Activated gamma-delta T cell treated with Interleukin-2 at 50 U/mL for 16 hours (primary cell): ENCODE measurements at regions not wholly inside any gene's neighbourhood (a gene's known extent, or its start where the extent isn't known, plus 50 kb on each side); places are given as distances from the start of the nearest gene placed in this dataset.

ENCODE experiments used
- DNase-seq: peaks from one replicate; pipeline ENCODE4 v3.0.0-alpha.2; 2020

DNA sequence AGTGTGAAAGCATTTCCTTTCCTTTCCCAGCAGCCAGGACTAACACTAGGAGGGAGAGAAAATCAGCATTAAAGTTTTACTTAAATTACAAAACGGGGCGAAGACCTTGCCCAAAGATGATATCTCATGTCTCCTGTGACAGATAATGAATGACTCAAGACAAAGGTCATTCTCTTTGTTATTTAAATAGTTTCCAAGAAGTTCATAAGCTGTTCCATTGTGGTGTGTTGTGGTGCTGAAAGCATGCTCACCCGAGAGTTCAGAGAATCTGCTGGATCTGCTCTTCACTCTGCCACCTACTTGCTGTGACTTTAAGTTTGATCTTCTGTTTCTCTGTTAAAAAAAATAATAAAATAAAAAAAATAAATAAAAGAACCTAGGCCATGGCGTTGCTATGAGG is 265.9 kb upstream of the NR4A3 start:
- no peak for DNase-seq

DNA sequence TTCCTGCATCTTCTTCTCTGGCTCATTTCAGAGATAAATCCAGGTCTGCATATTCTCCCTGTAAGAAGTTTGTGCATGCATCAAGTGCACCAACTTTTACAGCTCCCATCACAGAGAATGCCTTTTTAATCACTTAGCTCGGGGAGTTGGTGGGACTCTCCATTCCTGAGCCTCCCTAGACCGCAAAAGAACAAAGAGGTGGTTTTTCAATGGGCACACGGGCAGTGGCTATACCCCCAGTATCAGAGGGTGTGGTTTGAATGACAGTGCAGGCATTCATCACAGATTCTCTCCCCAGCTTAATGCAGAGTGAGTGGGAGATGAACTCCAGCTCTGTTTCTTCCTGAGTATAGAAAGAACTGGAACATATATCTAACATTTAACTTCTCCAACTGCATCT is 264.7 kb upstream of the NR4A3 start:
- no peak for DNase-seq

DNA sequence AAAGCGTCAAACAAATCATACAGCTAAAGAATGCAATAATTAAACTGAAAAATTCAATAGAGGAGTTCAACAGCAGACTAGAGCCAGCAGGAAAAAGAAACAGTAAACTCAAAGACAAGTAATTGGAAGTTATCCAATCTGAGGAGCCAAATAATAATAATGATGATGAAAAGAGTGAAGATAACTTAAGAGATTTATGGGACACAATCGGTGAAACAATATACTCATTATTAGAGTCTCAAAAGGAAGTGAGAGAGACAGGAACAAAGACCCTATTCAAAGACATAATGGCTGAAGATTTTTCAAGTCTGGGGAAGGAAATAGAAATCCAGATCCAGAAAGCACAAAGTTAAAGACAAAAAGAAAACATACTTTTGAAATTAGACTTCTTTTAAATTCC is 263.9 kb upstream of the NR4A3 start:
- DNase-seq, result no peak

DNA sequence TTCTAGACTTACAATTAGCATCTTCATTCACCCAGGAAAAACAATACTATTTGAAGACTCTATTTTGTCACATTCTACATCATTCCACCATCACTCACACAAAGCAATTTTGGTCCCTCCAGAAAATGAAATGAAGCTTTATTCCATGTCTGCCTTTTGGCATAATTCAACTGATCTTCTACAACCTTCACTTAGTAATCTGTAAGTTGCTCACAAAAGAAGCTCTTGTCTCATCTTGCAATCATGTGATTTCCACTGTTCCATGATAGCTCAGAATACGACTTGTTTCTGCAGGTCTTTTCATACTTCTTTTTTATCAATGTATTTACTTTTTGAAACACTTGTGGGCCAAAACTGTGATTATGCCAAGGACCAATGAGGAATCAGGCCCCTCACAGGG is 261.9 kb upstream of the NR4A3 start:
- DNase-seq, result no peak

DNA sequence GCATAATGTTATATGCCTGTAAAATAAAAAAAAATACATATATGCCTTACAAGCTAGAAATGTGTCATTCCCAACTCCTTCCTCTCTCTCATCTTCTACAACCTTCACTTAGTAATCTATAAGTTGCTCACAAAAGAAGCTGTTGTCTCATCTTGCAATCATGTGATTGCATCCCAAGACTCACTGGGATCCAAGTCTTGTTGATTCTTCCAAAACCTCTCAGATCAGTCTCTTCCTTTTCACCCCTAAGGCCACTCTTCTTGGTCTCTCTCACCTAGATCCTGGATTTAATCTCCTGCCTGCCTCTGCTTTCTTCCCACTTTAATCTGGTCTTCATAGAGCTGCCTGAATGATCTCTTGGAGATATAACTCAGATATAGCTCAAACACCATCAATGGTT is 261.1 kb upstream of the NR4A3 start:
- no peak for DNase-seq

DNA sequence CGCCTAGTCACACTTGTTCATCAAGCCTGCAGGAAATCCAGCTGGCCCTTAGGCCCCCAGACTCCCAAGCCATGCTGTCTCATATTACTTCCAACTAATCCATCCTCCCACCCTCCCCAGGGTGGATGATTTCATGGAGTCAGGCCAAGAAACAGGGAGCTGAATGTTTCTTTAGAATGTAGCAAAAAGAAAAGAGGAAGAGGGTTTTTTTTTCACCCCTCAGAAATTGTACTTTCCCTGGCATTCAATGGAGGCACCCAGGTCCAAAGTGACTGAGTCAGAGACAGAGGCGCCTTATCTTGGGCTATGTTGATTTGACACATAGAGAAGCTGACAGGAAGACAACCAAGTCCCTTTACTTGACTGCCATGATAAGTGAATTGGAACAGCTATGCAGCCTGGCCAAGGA is 260.2 kb upstream of the NR4A3 start:
- no peak for DNase-seq

DNA sequence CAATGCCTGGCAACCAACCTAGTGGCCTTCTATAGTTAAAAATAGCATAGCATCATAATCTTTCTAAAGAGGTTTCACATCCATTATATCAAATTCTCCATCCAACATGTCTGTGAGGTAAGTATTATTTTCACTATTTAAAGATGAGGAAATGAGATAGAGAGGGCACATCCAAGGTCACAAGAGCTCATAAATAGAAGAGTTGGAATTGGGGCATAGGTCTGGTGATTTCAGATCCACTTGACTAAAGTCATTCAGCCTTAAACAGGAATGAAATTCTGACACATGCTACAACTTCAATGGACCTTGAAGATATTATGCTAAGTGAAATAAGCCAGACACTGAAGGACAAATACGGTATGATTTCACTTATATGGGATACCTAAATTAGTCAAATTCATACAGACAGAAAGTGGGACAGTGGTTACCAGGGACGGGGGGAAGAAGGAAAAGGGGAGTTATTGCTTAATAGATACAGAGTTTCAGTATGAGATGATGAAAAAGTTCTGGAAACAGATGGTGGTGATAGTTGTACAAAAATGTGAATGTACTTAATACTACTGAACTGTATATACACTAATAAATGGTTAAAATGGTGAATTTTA is 259.6 kb upstream of the NR4A3 start:
- DNase-seq, result no peak

DNA sequence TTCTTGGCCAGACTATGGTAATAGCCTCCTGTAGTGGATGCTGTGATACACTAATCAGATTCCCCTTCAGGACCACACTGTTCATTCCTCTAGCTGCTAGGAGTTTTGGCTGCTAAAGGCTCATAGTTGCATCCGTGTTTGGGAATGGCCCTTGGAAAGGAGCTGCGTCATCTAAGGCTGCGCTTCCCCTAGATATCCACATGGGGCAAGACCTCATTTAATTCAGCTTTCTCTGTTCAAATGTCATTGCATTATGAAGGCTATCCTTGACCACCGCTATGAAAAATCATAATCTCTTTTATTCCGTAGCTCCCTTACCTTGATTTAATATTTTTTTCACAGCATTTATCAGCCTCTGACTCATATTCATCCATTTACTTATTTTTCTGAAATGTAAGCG is 258.3 kb upstream of the NR4A3 start:
- DNase-seq, result no peak

DNA sequence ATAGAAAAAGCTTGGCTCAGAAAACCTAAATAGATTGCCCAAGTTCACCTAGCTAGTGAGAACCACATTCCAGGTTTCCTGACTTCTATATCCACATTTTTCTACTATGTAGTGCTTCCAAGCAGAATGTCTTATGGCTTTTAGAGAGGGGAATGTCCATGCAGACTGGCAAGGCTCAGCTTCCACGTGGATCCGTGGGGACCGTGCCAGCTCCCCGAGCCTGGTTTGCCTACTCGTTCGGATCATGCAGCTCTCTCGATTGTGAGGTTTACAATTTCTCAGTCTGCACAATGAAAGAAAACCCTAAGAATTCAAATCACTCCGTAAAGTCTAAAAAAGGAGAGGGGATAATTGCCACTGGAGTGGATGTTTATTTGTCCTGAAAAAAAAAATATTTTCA is 256.5 kb upstream of the NR4A3 start:
- DNase-seq, result no peak

DNA sequence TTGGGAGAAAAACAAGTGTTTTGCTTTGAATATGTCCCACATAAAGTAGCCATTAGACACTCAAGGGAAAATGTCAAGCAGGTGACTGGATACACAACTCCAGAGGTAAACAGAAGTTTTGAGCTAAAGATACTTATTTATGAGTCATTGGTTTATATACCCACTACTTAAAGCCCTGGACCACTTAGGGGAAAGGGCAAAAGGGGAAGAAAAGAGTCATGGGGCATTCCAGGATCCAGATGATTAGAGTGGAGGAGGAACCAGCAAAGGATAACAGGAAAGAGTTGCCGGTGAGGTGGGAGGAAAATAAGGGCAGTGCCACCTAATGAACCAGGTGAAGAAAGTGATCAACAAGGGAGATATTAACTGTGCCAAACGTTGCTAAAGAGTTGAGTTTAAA is 254.2 kb upstream of the NR4A3 start:
- DNase-seq, result no peak

DNA sequence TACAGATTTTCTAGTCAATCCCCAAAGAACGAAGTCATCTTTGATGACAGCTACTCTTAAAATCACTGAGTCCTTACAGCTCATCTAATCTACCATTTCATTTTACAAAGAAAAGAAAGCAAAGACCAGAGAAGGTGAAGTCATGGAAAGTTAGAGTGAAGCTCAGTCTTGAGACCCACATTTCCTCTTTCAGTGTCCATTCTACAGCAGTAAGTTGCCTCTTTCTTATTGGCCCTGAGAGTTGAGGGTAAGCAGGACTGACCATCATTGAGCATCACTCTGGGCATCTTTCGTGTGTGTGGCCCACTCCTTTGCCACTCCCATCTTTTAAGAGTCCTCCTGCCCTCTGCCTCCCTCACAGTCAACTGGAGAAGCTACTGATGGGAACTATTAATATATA is 251.8 kb upstream of the NR4A3 start:
- no peak for DNase-seq

DNA sequence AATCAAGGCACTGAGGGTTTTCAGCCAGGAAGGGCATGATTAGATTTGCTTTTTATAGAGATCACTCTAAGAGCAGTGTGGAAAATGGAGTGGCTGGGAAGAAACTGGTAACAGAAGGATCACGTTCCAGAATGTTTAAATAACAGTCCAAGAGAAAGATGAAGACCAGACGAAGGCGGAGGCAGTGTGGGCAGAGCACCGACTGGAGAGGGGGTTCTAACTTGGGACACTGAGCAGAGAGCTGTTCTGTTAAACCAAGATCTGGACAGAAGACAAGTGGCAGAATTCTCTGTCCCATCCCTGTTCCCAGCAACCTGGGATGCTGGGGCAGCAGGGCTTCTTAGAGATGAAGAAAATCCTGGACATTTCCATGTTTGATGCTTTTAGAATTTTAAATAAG is 249.1 kb upstream of the NR4A3 start:
- DNase-seq, result no peak

DNA sequence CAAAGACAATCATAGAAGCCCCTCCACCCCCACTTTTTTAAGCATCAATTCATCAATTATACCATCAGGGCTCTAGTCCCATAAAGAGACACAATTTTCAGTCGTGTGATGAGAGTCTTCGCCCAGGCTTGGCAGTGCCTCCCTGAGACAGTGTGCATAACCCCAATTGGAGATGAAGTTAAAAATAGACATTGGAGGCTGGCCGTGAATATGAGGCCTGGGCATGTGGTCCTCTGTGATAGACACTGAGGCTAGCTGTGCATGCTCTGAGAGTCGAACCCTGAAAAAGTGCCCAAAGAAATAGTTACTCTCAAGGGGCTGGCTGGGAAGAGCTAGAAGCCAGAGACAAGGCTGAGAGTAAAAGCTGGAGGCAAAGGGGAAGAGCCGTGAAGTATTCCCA is 248.6 kb upstream of the NR4A3 start:
- no peak for DNase-seq

DNA sequence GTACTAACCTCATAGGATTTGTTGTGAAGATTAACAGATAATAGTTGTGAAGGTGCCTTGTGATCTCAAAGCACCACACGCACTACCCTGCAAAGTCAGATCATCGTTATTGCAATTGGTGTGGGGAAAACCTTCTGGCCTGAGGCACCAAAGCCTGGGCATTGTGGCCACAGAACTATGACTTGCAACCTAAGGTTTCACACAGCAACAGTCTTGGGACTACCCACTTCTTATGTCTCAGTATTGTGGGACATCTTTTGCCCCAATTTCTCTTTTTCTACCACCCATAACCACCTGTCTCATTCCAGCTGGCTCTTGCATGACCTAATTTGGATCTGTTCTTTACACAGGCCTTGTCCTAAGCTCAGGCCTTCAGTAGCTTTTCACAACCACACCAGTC is 247.8 kb upstream of the NR4A3 start:
- no peak for DNase-seq

DNA sequence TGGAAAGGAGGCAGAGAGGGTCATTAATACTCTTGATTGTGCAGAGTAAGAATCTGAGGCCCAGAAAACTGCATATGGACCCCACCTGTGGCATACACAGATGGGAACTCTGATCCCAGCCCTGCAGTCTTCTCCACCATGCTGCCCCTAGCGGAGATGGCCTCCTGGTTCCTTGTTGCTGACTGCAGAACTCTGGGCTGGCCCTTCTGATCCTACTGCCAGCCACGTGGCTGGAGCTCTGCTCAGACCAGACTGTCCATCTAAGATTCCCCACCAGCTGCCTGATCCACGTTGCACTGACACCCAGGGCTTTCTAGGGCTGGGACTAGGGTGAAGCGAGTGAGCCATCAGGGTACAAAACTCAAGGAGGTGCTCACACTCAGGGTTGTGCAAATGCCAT is 245.7 kb upstream of the NR4A3 start:
- DNase-seq, result no peak

DNA sequence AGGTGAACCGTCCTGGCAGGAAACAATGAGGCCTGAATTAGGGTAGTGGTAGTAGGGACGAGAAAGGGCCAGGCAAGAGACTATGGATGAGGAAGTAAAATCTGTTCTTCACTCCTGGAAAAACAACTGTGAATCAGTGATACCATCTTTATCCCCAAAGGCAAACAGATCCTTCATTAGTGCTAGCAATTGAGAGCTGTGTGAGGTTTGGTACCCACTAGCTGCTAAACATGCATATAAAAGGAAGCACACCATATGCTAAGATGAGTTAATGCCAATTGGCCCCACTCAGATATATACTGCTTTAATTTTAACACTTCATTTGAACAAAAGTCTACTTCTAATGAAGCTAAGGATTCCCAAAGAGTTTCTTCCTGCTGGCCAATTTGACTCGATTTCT is 244.8 kb upstream of the NR4A3 start:
- DNase-seq, result no peak

DNA sequence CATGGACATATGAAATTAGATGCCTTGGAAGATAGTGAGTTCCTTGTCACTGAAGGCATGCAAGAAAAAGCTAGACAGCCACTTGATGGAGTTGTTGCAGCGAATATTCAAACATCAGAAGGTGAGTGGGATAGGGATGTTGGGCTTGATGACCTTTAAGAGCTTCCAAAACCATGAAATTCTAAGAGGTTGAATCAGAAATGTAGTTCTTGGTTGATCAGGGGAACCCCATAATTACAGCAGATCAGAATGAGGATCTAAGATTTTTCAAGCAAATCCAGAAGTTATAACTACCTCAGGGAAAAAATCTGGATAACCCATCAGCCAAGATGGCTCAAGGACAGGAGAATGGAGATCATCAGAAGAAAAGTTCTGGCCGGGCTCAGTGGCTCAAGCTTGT is 244.3 kb upstream of the NR4A3 start:
- DNase-seq, result no peak

DNA sequence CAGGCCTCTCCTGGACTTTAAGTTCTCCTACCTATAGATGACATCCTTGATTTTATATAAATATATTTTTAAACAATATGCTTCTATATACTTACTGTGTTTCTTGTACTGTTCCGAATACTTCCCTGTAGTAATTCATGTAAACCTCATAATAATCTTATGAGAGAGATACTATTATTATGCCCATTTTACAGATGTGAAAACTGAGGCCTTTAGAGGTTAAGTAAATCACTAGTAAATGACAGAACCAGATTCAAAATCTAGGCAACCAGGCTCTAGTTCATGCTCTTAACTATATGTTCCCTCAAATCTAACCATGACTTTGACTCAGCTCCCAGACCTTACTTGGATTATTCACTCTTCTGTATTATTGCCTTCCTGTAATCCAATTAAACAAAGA is 243.0 kb upstream of the NR4A3 start:
- DNase-seq, result no peak

DNA sequence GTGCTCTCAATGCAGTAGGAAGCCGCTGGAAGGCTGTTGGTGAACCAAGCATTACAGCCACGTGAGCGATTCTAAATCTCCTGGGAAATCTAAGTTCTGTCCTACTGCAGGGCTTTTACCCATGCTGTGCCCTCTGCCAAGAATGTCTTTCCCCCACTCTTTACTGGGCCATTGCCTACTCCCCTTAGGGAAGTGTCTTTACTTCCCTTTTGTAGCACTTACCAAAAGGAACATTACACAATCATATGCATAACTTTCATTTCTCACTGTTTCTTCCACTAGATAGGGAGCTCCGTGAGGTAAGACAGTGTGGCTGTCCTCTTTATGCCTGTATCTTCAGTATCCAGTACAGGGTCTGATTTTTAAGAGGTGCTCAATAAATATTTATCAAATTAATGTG is 241.7 kb upstream of the NR4A3 start:
- DNase-seq, result no peak

DNA sequence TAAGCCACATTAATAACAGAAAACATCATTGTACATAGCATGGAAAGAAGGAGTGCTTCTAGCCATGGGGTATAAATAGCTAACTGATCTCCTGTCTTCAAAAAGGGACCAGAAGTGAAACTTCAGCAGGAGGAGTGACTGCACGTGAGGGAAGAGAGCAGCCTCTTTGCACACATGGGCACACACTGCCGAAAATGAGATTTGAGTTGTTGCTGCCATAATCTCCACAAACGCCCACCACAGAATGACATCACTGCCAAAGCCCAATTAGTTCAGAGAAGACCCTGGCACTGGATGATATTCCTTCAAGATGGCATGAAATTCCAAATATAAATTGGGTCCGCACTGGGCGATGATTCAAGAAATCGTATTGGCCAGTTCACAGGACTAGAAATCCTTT is 238.9 kb upstream of the NR4A3 start:
- no peak for DNase-seq

DNA sequence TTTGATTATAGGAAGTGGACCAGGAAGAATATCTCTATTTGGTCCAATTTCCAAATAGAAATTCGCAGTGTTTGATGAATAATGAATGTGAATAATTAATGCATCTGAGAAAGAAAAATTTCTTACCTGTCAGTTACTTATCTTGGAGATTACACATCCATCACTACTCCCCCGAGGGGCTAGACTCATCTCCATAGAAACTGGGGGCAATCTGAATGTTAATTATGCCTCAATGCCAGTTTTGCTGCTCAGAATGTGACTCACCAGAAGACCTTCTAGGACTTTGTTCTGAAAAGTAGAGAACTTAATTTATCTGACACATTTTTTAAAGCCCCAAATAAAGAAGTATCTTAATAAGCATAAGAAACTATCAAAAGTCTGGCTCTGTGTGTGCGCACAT is 233.4 kb upstream of the NR4A3 start:
- DNase-seq, result no peak

DNA sequence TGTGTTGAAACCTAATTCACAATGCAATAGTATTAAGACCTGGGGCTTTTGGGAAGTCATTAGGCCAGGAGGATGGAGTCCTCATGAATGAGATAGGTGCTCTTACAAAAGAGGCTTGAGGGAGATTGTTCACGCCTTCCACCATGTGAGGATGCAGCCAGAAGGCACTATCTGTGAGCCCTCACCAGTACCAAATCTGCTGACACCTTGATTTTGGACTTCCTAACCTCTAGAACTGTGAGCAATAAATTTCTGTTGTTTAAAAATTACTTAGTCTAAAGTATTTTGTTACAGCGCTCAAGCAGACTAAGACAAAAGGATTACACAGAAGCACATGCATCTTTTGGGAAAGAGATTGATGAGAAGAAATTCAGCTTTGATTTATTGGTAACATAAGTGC is 232.9 kb upstream of the NR4A3 start:
- DNase-seq, result no peak

DNA sequence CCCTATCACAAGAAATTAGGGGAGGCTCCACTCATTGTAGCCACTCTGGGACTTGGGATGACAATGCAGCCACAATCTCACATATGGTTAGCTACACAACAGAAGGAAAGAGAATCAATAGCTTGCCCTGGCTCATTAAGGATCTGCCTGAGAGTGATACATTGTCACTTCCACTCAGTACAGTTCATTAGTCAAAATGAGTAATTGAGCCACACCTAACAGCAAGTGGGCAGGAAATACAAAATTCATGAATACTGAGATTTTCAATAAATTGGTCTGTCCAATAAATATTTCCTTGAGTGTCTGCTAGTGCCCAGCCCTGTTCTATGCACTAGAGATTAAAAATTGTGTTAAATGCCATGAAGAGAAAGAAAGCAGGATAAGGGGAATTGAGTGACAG is 231.3 kb upstream of the NR4A3 start:
- DNase-seq, result no peak

DNA sequence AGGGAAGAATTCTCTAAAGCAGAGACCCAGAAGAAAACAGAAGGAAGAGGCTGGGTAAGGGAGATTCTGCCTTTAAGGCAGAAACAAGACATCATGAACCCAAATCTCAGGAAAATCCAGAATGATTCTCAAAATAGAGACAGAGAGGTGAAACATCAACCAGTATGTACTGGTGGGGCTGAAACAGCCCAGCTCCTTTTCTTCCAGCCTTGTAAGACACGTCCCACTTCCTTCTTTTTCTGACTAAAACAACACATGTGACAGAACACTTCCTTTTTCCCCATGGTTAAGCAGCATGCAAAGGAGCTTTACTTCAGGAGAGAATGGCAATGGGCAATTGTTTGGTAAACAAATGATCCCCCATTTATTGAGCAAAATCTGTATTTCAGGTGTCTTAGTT is 230.8 kb upstream of the NR4A3 start:
- DNase-seq, result no peak

DNA sequence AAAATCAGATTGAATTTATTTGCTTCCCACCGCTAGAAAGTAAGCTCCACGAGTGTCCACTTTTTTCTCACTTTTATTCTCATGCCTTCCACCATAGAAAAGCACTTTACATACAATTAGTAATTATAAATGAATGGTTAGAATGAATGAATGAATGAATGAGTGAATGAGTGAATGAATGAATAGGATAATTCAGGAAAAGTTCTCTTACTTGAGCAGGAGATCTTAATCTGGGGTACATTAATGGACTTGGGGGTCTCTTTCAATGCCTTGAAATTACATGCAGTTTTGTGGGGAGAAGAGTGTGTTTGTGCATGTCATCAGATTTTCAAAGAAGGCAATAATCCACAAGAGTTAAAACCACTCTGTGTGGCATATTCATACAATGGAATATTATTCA is 229.9 kb upstream of the NR4A3 start:
- DNase-seq, result no peak
